Neural progenitor cell (in vitro differentiated cells): ENCODE measurements at regions not wholly inside any gene's neighbourhood (a gene's known extent, or its start where the extent isn't known, plus 50 kb on each side); places are given as distances from the start of the nearest gene placed in this dataset.

Source experiments
- DNase-seq: peaks from one replicate; pipeline ENCODE4 v3.0.0-alpha.2; 2016; ENCODE audit warnings: low spot score
- H2AFZ ChIP-seq: fragments of 200-600 bp; sonication (generic); replicated peaks from 2 replicates; pipeline ENCODE4 v1.6.1; 2016; ENCODE audit warnings: antibody characterized with exemption
- H3F3A ChIP-seq: fragments of 200-600 bp; sonication (generic); 2 replicates; pipeline ENCODE4 v1.6.1; 2016; ENCODE audit warnings: antibody characterized with exemption, low read depth
- H3K27ac ChIP-seq: fragments of 200-600 bp; sonication (generic); 2 replicates; pipeline ENCODE4 v1.5.1; 2016; ENCODE audit warnings: mild to moderate bottlenecking
- H3K27me3 ChIP-seq: fragments of 200-600 bp; sonication (generic); 2 replicates; pipeline ENCODE4 v1.6.1; 2016; ENCODE audit warnings: mild to moderate bottlenecking, moderate library complexity
- H3K36me3 ChIP-seq: fragments of 200-600 bp; sonication (generic); 2 replicates; pipeline ENCODE4 v1.5.1; 2016
- H3K4me1 ChIP-seq: fragments of 200-600 bp; sonication (generic); 2 replicates; pipeline ENCODE4 v1.6.1; 2016; ENCODE audit warnings: mixed run types
- H3K4me2 ChIP-seq: fragments of 200-600 bp; sonication (generic); 2 replicates; pipeline ENCODE4 v1.6.1; 2016
- H3K4me3 ChIP-seq: fragments of 200-600 bp; sonication (generic); 2 replicates; pipeline ENCODE4 v1.5.1; 2016
- H3K79me2 ChIP-seq: fragments of 200-600 bp; sonication (generic); 2 replicates; pipeline ENCODE4 v1.6.1; 2016; ENCODE audit warnings: low read depth
- H3K9ac ChIP-seq: fragments of 200-600 bp; sonication (generic); 2 replicates; pipeline ENCODE4 v1.6.1; 2016
- H3K9me3 ChIP-seq: fragments of 200-600 bp; sonication (generic); 2 replicates; pipeline ENCODE4 v1.5.1; 2016; ENCODE audit warnings: low read depth
- H4K20me1 ChIP-seq: fragments of 200-600 bp; sonication (generic); 2 replicates; pipeline ENCODE4 v1.6.1; 2016; ENCODE audit warnings: low read depth
- H3K27ac Mint-ChIP-seq: 3 replicates; pipeline ENCODE4 v1.8.0; 2021; ENCODE audit warnings: mixed read lengths
- H3K27me3 Mint-ChIP-seq: 2 replicates; pipeline ENCODE4 v1.8.0; 2022; ENCODE audit warnings: low read depth, mild to moderate bottlenecking, inconsistent platforms, moderate library complexity, mixed read lengths; ENCODE audit not compliant: insufficient read depth
- H3K36me3 Mint-ChIP-seq: 3 replicates; pipeline ENCODE4 v1.8.0; 2021; ENCODE audit warnings: mixed read lengths
- H3K4me1 Mint-ChIP-seq: 3 replicates; pipeline ENCODE4 v1.8.0; 2021; ENCODE audit warnings: mixed read lengths
- H3K4me3 Mint-ChIP-seq: 3 replicates; pipeline ENCODE4 v1.8.0; 2021; ENCODE audit warnings: mild to moderate bottlenecking, moderate library complexity, mixed read lengths
- H3K9me3 Mint-ChIP-seq: 3 replicates; pipeline ENCODE4 v1.8.0; 2020; ENCODE audit warnings: mixed read lengths
- CTCF ChIP-seq: fragments of 200-600 bp; sonication (generic); IDR thresholded peaks from 2 replicates; pipeline ENCODE4 v1.5.1; 2017; ENCODE audit warnings: antibody characterized with exemption, mild to moderate bottlenecking
- EZH2 ChIP-seq: fragments of 200-600 bp; sonication (generic); IDR thresholded peaks from 2 replicates; pipeline ENCODE4 v1.6.1; 2017; ENCODE audit warnings: antibody characterized with exemption, mild to moderate bottlenecking, moderate library complexity
- EZH2phosphoT487 ChIP-seq: fragments of 200-600 bp; sonication (generic); IDR thresholded peaks from 2 replicates; pipeline ENCODE4 v1.6.1; 2017; ENCODE audit warnings: antibody characterized with exemption

DNA sequence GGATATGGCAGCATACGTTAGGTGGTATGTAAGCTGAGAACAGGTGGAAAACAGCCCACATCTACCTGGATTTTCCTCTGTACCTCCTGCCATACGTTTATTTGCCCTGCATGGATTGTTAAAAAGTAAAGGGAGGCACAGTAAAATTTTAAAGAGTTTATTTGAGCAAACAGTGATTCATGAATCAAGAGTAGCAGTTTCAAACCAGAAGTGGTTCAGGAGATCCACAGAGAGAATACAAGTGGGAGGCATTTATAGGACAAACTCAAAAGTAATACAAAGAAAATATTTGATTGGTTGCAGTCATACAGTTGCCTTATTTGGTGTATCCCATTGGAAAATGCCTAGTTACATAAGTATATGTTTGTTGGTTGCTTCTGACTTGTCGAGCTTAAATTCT is 117.6 kb downstream of the FAM170A start:
- H3F3A ChIP-seq, result no peaks in the 10 kb centered on the region
- no peak for DNase-seq
- no peak overlapping the region for H3K27ac ChIP-seq
- no peak overlapping the region for H2AFZ ChIP-seq
- no peak overlapping the region for H3K4me3 ChIP-seq
- no peaks in the 10 kb centered on the region for H3K36me3 ChIP-seq
- H3K79me2 ChIP-seq, result no peaks in the 10 kb centered on the region
- no peak overlapping the region for H3K27ac Mint-ChIP-seq
- H3K9me3 Mint-ChIP-seq, result no peaks in the 10 kb centered on the region
- no peaks in the 10 kb centered on the region for H3K27me3 Mint-ChIP-seq
- no peaks in the 10 kb centered on the region for H3K9me3 ChIP-seq
- no peaks in the 10 kb centered on the region for H4K20me1 ChIP-seq
- no peaks in the 10 kb centered on the region for H3K36me3 Mint-ChIP-seq
- no peak overlapping the region for H3K4me3 Mint-ChIP-seq
- H3K27me3 ChIP-seq, result no peaks in the 10 kb centered on the region
- no peak overlapping the region for H3K4me2 ChIP-seq
- H3K4me1 Mint-ChIP-seq, result no peaks in the 10 kb centered on the region
- no peaks in the 10 kb centered on the region for H3K4me1 ChIP-seq
- H3K9ac ChIP-seq, result no peak overlapping the region
- TF ChIP-seq EZH2 (no peak), EZH2phosphoT487 (no peak), CTCF (no peak)

DNA sequence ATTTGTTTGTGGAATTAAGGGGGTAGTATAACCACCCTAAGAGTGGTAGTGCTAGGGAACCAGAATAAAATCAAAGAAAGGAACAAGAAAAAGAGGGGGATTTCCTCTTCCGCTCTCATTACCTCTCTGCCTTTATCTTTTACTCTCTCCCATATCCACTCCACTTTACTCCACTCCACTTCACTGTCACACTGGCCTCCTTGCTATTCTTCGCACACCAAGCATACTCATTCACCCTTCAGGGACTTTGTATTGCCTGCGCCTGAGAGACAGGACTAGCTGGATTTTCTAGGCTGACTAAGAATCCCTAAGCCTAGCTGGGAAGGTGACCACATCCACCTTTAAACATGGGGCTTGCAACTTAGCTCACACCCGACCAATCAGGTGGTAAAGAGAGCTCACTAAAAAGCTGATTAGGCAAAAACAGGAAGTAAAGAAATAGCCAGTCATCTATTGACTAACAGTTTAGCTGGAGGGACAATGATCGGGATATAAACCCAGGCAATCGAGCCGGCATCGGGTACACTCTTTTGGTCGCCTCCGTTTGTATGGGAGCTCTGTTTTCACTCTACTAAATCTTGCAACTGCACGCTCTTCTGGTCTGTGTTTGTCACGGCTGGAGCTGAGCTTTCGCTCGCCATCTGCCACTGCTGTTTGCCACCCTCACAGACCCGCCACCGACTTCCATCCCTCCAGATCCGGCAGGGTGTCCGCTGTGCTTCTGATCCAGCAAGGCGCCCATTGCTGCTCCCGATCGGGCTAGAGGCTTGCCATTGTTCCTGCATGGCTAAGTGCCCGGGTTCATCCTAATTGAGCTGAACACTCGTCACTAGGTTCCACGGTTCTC is 121.8 kb downstream of the FAM170A start:
- H3K27ac ChIP-seq, result no peak overlapping the region
- TF ChIP-seq EZH2phosphoT487, result no peak
- DNase-seq, result no peak
- H3K79me2 ChIP-seq, result no peaks in the 10 kb centered on the region
- H3K27me3 ChIP-seq, result no peaks in the 10 kb centered on the region
- no peaks in the 10 kb centered on the region for H3F3A ChIP-seq
- H3K4me3 ChIP-seq, result no peak overlapping the region
- Mint-ChIP-seq H3K9me3 (peaks cover 8% of the 10 kb centered on the region), H3K27ac (no peak overlapping the region), H3K4me1 (no peaks in the 10 kb centered on the region), H3K36me3 (peaks cover 3% of the 10 kb centered on the region), H3K4me3 (no peak overlapping the region), H3K27me3 (peaks cover 3% of the 10 kb centered on the region)
- H3K4me1 ChIP-seq, result no peaks in the 10 kb centered on the region
- H3K36me3 ChIP-seq, result no peaks in the 10 kb centered on the region
- H3K9me3 ChIP-seq, result no peaks in the 10 kb centered on the region
- H4K20me1 ChIP-seq, result no peaks in the 10 kb centered on the region
- H3K9ac ChIP-seq, result no peak overlapping the region
- H3K4me2 ChIP-seq, result no peak overlapping the region
- no peak overlapping the region for H2AFZ ChIP-seq

GRCh38 chr5:119751734-119752094 is 122.4 kb downstream of the FAM170A start:
- H3K36me3 ChIP-seq, result no peaks in the 10 kb centered on the region
- DNase-seq, result no peak
- no peak overlapping the region for H2AFZ ChIP-seq
- TF ChIP-seq CTCF, result no peak
- H3K27ac ChIP-seq, result no peak overlapping the region
- H3K4me2 ChIP-seq, result no peak overlapping the region
- H3K9me3 ChIP-seq, result no peaks in the 10 kb centered on the region
- no peaks in the 10 kb centered on the region for H3K27me3 ChIP-seq
- H4K20me1 ChIP-seq, result no peaks in the 10 kb centered on the region
- H3K79me2 ChIP-seq, result no peaks in the 10 kb centered on the region
- peaks cover 8% of the 10 kb centered on the region for H3K9me3 Mint-ChIP-seq
- peaks cover 3% of the 10 kb centered on the region for H3K36me3 Mint-ChIP-seq
- H3K4me1 Mint-ChIP-seq, result no peaks in the 10 kb centered on the region
- H3F3A ChIP-seq, result no peaks in the 10 kb centered on the region
- no peak overlapping the region for H3K4me3 Mint-ChIP-seq
- no peak overlapping the region for H3K9ac ChIP-seq
- no peak overlapping the region for H3K27ac Mint-ChIP-seq
- no peak overlapping the region for H3K4me3 ChIP-seq
- no peaks in the 10 kb centered on the region for H3K4me1 ChIP-seq
- H3K27me3 Mint-ChIP-seq, result peaks cover 3% of the 10 kb centered on the region
